Hepatocyte (in vitro differentiated cells): ENCODE measurements at regions not wholly inside any gene's neighbourhood (a gene's known extent, or its start where the extent isn't known, plus 50 kb on each side); places are given as distances from the start of the nearest gene placed in this dataset.

Source experiments
- EZH2 ChIP-seq: fragments of 200-600 bp; sonication (generic); IDR thresholded peaks from 2 replicates; pipeline ENCODE4 v1.6.1; 2016; ENCODE audit warnings: antibody characterized with exemption, mild to moderate bottlenecking, borderline replicate concordance
- TF ChIP-seq, protein P1 (sequence below): fragments of 200-600 bp; sonication (generic); IDR thresholded peaks from 2 replicates; pipeline ENCODE4 v1.5.1; 2016; ENCODE audit warnings: antibody characterized with exemption, mild to moderate bottlenecking; ENCODE audit not compliant: poor library complexity

DNA sequence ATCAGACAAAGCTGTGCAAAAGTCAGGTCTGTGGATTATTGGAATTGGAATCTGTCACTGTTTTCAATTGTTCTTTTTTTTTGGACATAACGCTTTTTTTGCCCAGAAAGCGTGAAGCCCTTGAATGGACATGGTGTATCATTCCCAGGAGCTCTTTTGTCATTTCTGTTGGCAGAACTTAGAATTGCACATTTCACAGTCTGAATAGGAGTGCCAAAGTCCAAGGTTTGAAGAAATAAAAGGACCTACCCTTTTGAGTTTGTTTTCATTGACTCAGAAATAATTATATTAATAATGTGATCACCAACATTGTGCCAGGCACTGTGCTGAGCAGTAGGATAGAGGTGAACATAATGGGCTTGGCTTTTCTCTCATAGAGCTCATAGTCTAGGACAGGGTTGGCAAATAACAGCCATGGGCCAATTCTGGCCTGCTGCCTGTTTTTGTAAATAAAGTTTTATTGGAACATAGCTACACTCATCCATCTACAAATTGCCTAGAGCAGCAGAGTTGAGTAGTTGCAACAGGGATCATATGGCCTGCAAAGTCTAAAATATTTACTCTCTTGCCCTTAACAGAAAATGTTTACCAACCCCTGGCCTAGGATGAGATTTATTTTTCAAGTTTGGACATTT lies 62.6 kb upstream of the ATXN1 start:
- TF ChIP-seq, protein P1, sequence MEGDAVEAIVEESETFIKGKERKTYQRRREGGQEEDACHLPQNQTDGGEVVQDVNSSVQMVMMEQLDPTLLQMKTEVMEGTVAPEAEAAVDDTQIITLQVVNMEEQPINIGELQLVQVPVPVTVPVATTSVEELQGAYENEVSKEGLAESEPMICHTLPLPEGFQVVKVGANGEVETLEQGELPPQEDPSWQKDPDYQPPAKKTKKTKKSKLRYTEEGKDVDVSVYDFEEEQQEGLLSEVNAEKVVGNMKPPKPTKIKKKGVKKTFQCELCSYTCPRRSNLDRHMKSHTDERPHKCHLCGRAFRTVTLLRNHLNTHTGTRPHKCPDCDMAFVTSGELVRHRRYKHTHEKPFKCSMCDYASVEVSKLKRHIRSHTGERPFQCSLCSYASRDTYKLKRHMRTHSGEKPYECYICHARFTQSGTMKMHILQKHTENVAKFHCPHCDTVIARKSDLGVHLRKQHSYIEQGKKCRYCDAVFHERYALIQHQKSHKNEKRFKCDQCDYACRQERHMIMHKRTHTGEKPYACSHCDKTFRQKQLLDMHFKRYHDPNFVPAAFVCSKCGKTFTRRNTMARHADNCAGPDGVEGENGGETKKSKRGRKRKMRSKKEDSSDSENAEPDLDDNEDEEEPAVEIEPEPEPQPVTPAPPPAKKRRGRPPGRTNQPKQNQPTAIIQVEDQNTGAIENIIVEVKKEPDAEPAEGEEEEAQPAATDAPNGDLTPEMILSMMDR = no peak
- no peak for TF ChIP-seq EZH2
